Cardiac septum (tissue), 1 donor: ENCODE measurements at regions not wholly inside any gene's neighbourhood (a gene's known extent, or its start where the extent isn't known, plus 50 kb on each side); places are given as distances from the start of the nearest gene placed in this dataset.
"Not testable (repeated sequence)": the region's sequence is repeated elsewhere in the genome, so short reads cannot be mapped to it uniquely, and the experiment has no call there.

ENCODE experiments used
- DNase-seq: peaks from one replicate; pipeline ENCODE4 v3.0.0-alpha.2; 2020; ENCODE audit warnings: low spot score
- intact Hi-C: fragments of 100-400 bp; cut with DNase I; formaldehyde crosslinking; loops from one replicate; pipeline ENCODE4 v1.14.0; 2022
- donor health status: DM: no; HTN: no; CAD: no.

- no peak for DNase-seq
- intact Hi-C loops: no loop called here
Measured at GRCh38 chr6:144757299-144757698, 472.2 kb downstream of the UTRN start.

- intact Hi-C loops: no loop called here
- DNase-seq: no peak
Measured at GRCh38 chr6:144757730-144758129, 472.6 kb downstream of the UTRN start.

GRCh38 chr6:144758602-144759001 lies 473.5 kb downstream of the UTRN start:
- intact Hi-C loops: no loop called here
- no peak for DNase-seq

- intact Hi-C loops: no loop called here
- no peak for DNase-seq
Measured at GRCh38 chr6:144762469-144762868, 477.3 kb downstream of the UTRN start.

GRCh38 chr6:144767051-144767450 lies 481.9 kb downstream of the UTRN start:
- intact Hi-C loops: no loop called here
- no peak for DNase-seq

GRCh38 chr6:144768551-144769075 lies 483.5 kb downstream of the UTRN start:
- intact Hi-C loops: no loop called here
- DNase-seq: no peak

GRCh38 chr6:144769142-144769541 lies 484.0 kb downstream of the UTRN start:
- intact Hi-C loops: no loop called here
- DNase-seq: no peak

GRCh38 chr6:144776031-144776819 lies 491.1 kb downstream of the UTRN start:
- DNase-seq: no peak
- intact Hi-C loops: no loop called here

GRCh38 chr6:144777249-144777648 lies 492.1 kb downstream of the UTRN start:
- no peak for DNase-seq
- intact Hi-C loops: no loop called here

GRCh38 chr6:144778056-144778455 lies 492.9 kb downstream of the UTRN start:
- intact Hi-C loops: no loop called here
- no peak for DNase-seq

GRCh38 chr6:144778773-144779492 lies 493.8 kb downstream of the UTRN start:
- DNase-seq: no peak

GRCh38 chr6:144781836-144782235 lies 496.7 kb downstream of the UTRN start:
- intact Hi-C loops: no loop called here
- DNase-seq: no peak

More at GRCh38 chr6:144778773-144779492, 493.8 kb downstream of the UTRN start:
- intact Hi-C loops: no loop called here

GRCh38 chr6:144782634-144783033 lies 497.5 kb downstream of the UTRN start:
- intact Hi-C loops: no loop called here
- DNase-seq: no peak

- DNase-seq: no peak
- intact Hi-C loops: no loop called here
Measured at GRCh38 chr6:144785056-144785455, 499.9 kb downstream of the UTRN start.

- intact Hi-C loops: no loop called here
- no peak for DNase-seq
Measured at GRCh38 chr6:144786825-144787224, 501.7 kb downstream of the UTRN start.

GRCh38 chr6:144793744-144794143 lies 508.6 kb downstream of the UTRN start:
- intact Hi-C loops: no loop called here
- no peak for DNase-seq

GRCh38 chr6:144795022-144795421 lies 509.9 kb downstream of the UTRN start:
- intact Hi-C loops, DNase-seq: not testable (repeated sequence)

- DNase-seq: no peak
- intact Hi-C loops: no loop called here
Measured at GRCh38 chr6:144796070-144796469, 510.9 kb downstream of the UTRN start.

GRCh38 chr6:144797881-144798589 lies 512.9 kb downstream of the UTRN start:
- intact Hi-C loops: no loop called here
- no peak for DNase-seq

- intact Hi-C loops: no loop called here
- no peak for DNase-seq
Measured at GRCh38 chr6:144804246-144804790, 519.2 kb downstream of the UTRN start.
